ENCODE measurements at regions not wholly inside any gene's neighbourhood (a gene's known extent, or its start where the extent isn't known, plus 50 kb on each side); places are given as distances from the start of the nearest gene placed in this dataset.
"Not testable (repeated sequence)": the region's sequence is repeated elsewhere in the genome, so short reads cannot be mapped to it uniquely, and the experiment has no call there.

DNA sequence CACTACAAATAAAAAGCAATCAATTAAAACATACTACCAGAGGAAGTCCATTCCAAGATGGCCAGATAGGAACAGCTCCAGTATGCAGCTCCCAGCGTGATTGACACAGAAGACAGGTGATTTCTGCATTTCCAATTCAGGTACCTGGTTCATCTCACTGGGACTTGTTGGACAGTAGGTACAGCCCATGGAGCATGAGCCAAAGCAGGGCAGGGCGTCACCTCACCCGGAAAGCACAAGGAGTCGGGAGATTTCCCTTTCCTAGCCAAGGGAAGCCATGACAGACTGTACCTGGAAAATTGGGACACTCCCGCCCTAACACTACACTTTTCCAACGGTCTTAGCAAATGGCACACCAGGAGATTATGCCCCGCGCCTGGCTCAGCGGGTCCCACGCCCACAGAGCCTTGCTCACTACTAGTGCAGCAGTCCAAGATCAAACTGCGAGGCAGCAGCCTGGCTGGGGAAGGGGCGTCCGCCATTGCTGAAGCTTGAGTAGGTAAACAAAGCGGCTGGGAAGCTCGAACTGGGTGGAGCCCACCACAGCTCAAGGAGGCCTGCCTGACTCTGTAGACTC lies 106.0 kb downstream of the BUD13 start:
- not testable (repeated sequence) for DNase-seq (ENCODE audit: low spot score)

DNA sequence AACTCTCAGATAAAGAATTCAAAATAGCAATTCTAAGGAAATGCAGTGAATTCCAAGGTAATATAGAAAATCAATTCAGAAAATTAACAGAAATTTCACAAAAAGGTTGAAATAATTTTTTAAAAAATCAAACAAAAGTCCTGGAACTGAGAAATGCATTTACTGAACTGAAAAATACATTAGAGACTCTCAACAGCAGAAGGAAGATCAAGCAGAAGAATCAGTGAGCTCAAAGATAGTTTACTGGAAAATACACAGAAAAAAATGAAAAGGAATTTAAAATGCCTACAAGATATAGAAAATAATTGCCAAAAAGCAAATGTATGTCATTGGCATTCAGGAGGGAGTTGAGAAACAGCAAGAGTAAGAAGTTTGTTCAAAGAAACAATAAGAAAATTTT lies 107.3 kb downstream of the BUD13 start:
- no peak for DNase-seq (ENCODE audit: low spot score)

DNA sequence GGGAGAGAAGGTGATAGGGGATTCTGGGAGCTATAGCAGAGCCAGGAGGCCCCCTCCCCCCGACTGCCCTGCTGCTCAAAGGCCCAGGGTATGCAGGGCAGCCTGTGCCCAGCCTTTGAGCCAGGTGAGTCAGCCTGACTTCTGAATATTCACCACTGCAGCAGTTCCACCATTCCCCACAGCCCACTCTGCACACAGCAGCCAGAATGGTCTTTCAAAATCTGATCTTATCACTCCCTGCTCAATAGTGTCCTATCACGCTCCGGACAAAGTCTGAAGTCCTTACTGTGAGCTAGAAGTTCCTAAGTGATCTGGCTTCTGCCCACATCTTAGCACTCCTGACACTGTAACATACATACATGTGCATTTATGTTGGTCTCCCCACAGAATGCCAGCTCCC lies 111.7 kb downstream of the BUD13 start:
- no peak for DNase-seq (ENCODE audit: low spot score)

DNA sequence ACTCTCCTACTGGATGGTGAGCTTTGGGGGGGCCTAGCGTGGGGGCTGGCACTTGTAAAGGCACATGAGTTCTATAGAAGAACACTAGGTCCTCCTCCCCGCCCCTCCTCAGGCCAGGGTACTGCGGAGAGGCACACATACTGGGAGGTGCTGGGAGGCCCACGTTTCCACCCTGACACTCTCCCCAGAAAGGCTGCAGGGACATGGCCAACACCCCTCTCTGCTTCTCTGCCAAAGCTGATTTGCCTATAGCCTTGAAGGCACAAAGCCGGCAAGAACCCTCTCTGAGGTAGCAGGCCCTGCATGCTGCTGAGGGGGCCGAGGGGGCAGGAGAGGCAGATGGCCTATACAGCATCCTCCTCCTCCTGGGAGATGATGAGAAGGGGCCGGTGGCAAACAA lies 112.8 kb downstream of the BUD13 start:
- DNase-seq (ENCODE audit: low spot score), result no peak

DNA sequence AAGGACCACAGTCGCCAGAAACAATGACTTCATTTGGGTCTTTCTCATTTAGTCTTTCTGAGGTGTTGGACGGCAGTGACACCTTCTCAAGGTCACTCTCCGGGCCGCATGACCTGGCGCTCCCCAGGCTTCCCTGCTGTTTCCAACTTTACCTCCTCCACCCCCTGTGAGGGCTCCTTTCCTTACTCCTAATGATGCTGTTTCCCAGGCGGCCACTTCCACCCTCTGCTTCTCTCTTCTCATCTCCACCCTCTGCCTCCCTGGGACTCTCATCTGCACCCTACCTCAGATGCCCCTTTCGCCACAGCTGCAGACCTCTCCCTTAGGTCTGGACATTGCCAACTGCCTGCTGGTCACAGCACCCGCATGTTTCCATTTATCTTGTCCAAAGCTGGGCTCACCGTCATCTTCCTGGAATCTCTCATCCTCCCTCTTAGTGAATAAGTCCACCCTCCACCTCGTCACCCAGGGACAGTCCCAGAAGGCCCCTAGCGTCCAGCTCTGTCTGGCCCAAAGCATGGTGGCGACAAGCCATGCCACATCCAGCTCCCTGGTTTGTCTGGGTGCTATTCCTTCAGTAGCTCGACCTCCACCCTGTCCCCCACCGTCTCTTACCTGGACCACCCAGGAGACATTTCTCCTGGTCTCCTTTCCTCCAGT lies 113.8 kb downstream of the BUD13 start:
- no peak for DNase-seq (ENCODE audit: low spot score)

DNA sequence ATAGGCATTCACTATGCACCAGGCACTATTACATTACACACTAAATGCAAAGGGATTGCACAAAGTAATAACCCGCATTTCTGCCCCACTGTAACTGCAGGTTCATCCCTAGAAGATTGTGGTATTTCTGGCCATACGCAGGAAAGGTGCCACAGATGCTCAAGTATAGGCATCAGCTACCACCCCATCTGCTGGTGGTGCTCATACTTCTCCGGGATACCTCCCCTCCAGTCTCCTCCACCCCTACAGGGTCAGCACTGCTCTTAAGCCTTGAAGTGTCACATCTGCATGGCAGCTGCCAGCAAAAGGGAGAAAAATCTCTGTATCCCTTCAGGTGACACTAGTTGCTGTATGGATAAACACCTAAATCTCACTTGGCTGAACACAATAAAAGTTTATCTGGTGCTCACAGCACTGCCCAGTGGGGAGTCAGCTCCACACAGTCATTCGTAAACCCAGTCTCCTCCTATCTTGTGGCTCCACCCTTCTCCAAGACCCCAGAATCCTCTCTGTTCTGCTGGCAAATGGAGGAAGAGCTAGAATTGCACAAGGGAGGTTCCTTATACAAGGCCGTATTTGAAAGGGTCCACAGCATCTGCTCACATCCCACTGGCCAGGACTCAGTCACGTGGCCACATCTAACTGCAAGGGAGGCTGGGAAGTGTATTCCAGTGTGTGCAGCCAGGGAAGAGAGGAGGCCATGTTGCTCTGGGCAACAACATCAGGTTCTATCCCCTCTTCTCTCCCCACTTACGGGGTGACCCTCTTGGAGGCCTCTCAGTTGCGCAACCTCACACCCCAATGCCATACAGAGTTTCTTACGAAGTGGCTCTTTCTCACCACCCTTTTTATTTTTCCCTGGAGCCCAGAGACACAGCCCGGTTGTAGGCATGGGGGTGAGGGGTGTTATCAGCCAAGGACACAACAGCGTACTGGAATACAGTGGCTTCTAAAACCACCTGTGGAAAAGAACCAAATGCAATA lies 114.7 kb downstream of the BUD13 start:
- no peak for DNase-seq (ENCODE audit: low spot score)

DNA sequence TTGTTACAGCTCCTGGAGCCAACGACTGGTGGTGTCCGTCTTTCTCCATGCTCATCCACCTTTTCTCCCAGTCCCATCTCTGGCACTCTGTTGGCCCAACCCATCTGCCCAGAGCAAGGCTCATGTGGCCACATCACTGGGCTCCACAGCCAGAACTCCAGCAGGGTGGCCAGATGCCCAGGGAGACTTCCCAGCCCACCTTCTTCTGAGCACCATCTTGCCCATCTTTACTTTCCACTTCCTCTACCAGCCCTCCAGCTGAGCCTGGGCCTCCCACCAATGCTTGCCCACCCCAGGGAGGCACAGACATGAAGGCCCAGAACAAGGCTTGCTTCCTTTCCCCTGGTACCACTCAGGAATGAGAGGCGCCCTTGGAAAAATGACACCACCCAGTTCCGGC lies 116.8 kb downstream of the BUD13 start:
- no peak for DNase-seq (ENCODE audit: low spot score)

DNA sequence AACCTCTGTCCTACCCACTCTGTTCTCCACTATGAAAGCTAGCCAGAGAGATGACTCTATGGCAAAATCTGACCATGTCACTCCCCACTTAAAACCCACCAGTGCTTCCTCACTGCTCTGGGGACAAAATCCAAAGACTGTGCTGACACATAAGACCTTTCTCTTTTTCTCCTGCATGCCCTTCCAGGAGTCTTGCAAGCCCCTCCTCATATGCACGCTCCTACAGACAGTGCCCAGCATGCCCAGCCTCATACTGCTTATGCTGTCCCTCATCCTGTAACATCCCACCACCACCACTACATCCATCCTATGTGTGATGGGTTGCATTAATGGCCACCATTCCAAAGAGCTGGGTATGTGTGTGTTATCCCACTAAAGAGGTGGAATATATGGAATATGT lies 118.3 kb downstream of the BUD13 start:
- DNase-seq (ENCODE audit: low spot score), result no peak

DNA sequence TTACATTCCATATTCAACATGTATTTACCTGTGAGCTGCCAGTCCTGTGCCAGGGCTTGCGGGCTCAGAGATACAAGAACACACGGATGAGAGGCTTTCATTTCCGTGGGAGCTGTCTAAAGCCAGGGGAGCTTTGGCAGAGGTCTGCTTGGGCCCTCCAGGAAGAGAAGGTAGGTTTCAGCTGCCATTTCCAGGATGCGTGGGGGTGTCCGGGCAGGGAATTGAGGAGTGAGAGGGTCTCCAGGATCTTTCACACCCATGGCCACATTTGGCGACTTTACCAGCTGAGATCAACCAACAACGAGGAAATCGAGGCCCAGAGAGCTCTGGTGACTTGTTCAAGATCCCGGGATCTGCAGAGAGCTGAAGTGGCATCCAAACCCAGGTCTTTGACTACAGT lies 119.6 kb downstream of the BUD13 start:
- DNase-seq (ENCODE audit: low spot score), result no peak

DNA sequence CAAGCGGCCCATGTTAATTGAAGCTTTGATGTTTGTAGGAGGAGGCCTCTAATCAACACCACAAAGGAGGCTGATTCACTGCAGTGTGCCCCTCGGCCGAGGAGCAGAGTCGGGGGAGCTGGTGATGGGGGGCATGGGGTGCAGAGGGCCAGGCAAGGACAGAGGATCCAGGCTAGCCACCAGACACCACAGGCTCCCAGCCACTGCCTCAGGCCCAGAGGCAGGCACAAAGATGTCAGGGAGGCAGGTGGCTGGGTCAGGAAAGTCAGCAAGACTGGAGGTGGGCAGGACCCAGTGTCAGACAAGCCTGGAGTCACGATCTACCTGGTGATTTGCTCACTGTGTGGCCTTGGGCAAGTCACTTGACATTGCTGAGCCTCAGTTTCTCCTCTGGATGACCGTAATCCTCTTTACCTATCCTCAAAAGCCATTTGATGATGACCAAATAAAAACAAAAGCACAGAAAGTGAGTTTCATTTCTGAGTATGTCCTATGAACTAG lies 121.0 kb downstream of the BUD13 start:
- no peak for DNase-seq (ENCODE audit: low spot score)

DNA sequence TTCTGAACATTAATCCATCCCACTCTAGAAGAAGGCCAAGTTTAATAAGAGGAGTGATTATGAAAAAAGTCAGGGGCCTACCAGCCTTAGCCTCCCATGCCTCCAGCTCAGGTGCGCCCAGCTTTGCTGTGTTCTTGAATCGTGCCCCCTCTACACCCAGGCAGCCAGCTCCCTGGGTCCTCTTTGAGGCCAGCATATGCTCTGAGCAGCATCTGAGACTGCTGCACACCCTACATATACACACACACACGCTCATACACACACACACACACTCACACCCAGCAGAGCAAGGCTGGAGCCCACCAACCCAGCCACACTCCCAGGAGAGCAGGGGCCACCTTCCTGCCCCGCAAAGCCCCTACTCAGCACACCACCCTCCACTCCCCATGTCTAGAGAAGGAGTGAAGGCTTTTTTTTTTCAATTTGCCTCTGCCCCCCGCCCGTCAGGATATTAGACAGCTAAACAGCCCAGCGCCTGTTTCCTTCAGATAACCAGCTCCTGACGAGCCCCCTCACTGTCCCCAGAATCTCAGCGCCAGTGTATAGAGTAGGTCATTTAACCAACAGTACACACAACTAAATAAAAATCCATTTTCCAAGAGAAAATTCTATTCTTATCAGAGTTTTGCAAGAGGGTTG lies 121.6 kb downstream of the BUD13 start:
- DNase-seq (ENCODE audit: low spot score), result no peak

DNA sequence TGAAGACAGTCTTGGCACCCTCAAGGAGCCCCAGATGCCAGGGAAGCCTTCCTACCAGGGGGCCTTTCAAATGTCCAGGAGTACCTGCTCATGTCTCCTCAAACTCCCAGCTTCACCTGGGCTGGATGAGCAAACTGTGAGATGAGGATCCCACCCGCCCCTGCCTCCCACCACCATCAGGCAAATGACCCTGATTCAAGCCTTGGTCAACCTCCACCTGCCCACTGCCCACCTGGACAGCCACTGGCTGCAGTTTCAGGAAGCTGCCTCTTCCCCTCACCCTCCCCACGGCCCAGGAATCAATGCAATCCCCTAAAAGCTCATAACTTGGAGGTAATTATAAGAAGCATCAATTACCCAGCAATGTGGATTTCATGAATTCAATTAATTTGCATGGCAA lies 122.7 kb downstream of the BUD13 start:
- no peak for DNase-seq (ENCODE audit: low spot score)

DNA sequence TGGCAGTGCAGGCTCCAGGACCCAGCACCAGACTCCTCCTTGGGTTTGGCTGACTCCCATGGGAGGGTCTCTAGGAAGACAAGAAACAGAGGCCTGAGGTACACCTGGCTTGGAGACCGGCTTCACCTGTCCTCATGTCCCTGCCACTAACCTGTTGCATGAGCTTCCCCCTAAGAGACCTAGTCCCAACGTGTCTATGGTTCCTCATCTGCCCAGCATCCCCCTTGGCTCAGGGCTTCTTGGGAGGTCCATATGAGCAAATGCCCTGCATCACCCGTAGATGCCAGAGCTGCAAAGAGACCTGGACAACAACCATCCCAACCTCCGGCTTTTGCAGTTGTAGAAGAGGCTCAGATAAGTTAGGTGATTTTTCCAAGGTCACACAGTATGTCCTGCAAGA lies 123.5 kb downstream of the BUD13 start:
- no peak for DNase-seq (ENCODE audit: low spot score)

DNA sequence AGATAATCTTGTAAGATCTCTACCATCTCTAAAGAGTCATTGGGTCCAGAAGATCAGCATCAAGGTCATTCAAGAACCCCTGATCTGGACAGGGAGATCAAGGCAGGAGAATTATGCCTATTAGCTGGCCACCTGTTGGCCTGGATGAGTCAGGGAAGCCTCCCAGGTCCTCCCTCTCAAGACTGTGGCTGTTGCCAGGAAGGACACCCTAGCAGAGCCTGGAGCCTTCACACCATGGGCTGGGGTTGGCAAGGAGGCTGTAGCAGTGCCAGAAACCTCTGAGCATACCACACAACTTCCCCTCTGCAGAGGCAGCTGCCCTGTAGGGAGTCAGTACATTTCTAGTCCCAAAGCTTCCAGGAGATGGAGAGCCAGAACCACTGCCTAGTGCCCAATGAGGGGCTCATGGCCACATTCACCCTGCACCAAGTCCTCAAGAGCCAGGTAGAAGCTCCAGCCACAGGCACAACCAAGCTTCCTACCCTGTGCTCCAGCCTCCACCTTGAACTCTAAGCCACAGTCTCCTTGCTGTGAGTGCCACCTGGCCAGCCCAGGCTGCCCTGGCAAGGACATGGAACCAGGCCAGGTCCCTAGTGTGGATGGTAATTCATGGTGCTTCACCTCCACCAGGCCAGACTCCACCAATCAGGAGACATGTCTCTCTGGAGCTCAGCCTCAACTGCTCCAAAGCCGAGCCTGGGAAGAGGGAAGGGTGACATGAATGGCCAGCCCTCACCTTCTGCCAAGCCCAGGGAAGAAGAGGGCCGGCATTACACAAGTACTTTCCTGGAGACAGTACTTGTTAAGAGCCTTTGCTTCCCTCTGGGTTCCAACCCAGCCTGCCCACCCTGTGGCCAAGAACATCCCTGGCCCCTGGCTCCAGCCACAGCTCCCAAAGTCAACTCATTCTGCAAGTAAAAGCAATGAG lies 124.3 kb downstream of the BUD13 start:
- no peak for DNase-seq (ENCODE audit: low spot score)

DNA sequence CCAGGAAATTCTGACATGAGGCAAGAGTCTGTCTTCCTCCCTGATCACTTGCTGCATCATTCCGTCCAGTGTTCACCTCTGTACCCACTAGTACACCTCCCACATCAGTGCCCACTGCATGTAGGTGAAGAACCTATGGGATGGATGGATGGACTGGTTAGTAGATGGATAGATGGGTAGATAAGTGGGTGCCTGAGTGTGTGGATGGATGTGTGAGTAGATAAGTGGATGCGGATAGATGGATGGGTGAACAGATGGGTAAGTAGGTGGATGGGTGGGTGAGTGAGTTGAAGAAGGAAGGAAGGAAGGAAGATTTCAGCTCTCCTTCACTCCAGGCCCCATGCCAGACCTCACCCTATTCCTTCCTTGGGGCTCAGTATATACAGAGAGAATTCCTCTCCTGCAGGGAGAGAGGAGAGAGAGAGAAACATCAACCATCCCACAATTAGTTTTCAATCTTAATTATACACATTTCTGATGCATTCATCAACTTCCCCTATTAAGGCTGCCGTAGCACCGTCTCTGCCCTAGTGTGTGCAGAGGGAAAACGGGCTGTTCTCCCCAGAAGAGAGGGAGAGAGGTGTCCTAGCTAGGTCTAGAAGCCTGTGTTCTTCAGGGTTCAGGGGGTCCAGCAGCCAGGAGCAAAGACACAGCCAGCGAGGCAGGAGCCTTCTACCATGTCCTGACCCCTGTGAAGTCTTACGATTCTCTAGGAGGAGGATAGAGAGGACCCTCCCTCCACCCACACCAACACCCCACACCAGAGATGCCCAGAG lies 125.3 kb downstream of the BUD13 start:
- no peak for DNase-seq (ENCODE audit: low spot score)

DNA sequence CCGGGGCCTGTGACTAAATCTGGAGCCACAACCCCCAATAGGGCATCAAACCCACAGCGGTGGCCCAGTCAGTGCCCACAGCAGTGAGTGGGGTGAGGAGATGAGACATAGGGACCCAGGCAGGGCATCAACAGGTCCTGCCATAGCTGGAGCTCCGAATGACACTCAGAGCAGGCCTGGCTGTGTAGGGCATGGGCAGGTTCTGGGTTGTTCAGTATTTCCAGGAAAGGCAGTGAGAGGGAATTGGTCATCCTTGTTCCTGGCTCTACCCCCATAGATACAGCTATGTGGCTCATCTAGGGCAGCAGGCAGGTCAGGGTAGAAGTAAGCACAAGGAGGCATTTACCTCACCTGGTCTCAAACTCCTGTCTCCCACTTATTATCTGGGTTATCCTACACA lies 126.6 kb downstream of the BUD13 start:
- no peak for DNase-seq (ENCODE audit: low spot score)

DNA sequence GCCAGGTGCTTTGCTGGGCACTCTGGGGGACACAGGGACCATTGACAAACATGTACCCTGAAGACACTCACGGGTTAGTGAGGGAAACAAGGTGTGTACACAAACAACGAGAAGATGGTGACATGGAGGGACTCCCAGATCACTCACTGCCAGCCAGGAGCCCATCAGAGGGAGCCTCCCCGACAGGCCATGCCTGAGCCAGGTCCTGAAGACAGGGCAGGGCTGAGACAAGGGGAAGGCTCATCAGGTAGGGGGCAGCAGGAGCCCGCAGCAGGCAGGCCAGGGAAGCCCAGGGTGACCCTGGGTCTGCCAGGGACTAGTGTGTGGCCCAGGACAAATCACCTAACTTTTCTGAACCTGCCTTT lies 127.9 kb downstream of the BUD13 start:
- no peak for DNase-seq (ENCODE audit: low spot score)

DNA sequence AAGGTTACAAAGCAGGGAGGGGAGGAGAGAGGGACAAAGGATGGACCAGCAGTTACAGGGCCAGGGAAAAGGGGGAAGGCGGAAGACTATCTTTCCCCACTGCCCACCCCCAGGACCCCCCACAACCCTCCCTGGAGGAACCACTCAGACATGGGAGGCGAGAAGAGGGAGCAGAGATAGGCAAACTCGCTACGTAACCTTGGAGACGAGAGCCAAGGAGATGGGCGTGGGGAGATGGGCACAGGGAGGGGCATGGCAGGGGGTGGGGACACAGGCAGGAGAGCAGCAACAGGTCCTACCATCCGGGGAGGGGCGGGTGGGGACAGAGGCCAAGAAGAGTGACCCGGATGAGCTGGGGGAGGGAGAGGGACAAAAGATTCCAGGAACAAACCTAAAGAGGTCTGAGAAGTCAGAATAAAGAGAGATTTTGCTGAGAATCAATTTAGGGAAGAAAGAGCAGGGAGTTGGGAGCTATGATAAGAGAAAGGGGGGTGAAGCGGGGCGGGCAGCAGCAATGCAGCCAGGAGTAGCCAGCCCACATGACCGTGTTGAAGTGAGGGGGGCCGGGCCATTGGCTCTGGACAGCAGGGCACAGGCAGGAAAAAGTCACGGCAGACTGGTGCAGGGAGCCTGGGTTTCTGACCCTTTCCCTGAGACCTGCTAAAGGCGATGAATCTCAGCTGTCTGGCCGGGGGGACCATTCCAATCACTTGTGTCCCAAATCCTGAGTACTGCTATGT lies 128.4 kb downstream of the BUD13 start:
- DNase-seq (ENCODE audit: low spot score), result no peak

DNA sequence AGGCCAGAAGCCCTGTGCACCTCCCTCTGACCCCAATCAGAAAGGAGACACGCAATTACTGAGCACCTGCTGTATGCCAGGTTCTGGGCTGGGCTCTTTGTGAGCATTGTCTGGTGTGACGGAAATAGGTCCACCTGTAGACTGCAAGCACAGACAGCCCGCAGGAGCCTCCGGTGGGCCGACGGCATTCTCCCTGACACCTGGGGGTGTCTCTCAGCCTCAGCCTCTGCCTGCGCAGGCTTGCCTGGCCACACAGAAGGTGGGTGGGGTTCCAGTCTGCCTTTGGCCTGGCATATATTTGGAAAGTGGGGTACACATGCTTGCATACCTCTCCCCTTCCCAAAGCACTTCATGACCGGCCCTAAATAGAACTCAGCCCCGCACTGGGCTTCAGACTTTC lies 129.3 kb downstream of the BUD13 start:
- no peak for DNase-seq (ENCODE audit: low spot score)

DNA sequence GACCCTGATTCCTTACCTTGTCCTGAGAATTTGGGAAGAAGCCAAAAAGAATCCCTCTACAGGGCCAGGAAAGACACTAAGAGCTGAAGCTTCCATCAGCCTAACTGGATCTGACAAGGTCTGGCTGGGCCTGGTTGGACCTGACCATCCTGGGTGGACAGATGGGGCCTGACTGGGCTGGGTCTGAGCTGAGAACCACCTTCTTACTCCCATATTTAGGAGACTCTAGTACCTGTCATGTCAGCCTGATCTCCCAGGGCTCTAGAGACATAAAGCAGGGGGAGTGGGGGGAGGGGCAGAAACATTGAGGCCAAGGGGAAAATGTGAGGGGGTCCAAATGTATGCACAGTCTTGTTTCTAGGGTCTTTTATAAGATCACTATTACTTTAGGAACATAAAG lies 129.9 kb downstream of the BUD13 start:
- DNase-seq (ENCODE audit: low spot score), result no peak

Measured in LoVo (cell line).